ENCODE measurements at regions not wholly inside any gene's neighbourhood (a gene's known extent, or its start where the extent isn't known, plus 50 kb on each side); places are given as distances from the start of the nearest gene placed in this dataset.
"Not testable (repeated sequence)": the region's sequence is repeated elsewhere in the genome, so short reads cannot be mapped to it uniquely, and the experiment has no call there.

GRCh38 chr2:61594201-61594600 is 56.0 kb upstream of the XPO1 start:
- TF ChIP-seq CTCF (conservative IDR thresholded peaks at IDR 0.05); ZFX (IDR thresholded peaks at IDR 0.05): not testable (repeated sequence)

All from C4-2B (cell line).